Muscle layer of colon (tissue), 2 donors: ENCODE measurements at regions not wholly inside any gene's neighbourhood (a gene's known extent, or its start where the extent isn't known, plus 50 kb on each side); places are given as distances from the start of the nearest gene placed in this dataset.

Experiments used
- H3K27ac ChIP-seq: one replicate; pipeline ENCODE4 v1.7.0; 2013; ENCODE audit warnings: low read depth, mild to moderate bottlenecking, low read length, moderate library complexity
- H3K27me3 ChIP-seq, 2 donors: one replicate each; pipeline ENCODE4 v1.7.0; 2013; ENCODE audit warnings: low read length in 2 of 2, mild to moderate bottlenecking in 2 of 2; ENCODE audit not compliant: insufficient read depth in 2 of 2, control insufficient read depth in 1 of 2
- H3K36me3 ChIP-seq: one replicate; pipeline ENCODE4 v1.7.0; 2013; ENCODE audit warnings: mild to moderate bottlenecking, low read length; ENCODE audit not compliant: insufficient read depth
- H3K4me1 ChIP-seq: one replicate; pipeline ENCODE4 v1.7.0; 2013; ENCODE audit warnings: mild to moderate bottlenecking, low read length; ENCODE audit not compliant: insufficient read depth
- H3K4me3 ChIP-seq, 2 donors: one replicate each; pipeline ENCODE4 v1.7.0; 2013; ENCODE audit warnings: low read length in 2 of 2, low read depth in 1 of 2, mild to moderate bottlenecking in 1 of 2, moderate library complexity in 1 of 2
- H3K9ac ChIP-seq: one replicate; pipeline ENCODE4 v1.7.0; 2013; ENCODE audit warnings: low read length
- H3K9me3 ChIP-seq: one replicate; pipeline ENCODE4 v1.7.0; 2013; ENCODE audit warnings: mild to moderate bottlenecking, low read length
- donor health status: abdominal sarcoma.
- donor health status: Adenocarcinoma of cecum.

DNA sequence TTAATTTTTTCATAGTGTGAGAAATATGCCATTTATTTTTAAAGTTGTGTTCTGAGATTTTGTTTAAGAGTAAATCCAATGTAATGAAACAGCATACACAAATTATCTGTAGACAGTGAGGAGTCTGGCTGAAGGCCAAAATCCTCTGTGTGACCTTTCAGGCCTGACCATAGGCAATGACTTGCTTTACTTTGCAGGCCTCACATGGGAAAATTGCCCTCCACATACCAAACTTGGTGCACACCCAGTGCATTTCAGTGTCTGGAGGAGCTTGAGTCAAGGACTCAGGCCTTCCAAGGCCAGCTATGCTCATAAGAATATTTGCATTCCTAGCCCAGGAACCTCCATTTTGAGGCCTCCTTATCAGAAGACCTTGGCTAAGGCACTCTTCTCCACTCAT lies 430.1 kb downstream of the GABRG1 start:
- H3K27me3 ChIP-seq = no peaks in the 10 kb centered on the region
- H3K4me1 ChIP-seq = no peaks in the 10 kb centered on the region
- no peaks in the 10 kb centered on the region for H3K36me3 ChIP-seq
- H3K9me3 ChIP-seq = no peaks in the 10 kb centered on the region
- H3K27ac ChIP-seq = no peak overlapping the region
- H3K4me3 ChIP-seq = no peak overlapping the region
- H3K9ac ChIP-seq = no peak overlapping the region

DNA sequence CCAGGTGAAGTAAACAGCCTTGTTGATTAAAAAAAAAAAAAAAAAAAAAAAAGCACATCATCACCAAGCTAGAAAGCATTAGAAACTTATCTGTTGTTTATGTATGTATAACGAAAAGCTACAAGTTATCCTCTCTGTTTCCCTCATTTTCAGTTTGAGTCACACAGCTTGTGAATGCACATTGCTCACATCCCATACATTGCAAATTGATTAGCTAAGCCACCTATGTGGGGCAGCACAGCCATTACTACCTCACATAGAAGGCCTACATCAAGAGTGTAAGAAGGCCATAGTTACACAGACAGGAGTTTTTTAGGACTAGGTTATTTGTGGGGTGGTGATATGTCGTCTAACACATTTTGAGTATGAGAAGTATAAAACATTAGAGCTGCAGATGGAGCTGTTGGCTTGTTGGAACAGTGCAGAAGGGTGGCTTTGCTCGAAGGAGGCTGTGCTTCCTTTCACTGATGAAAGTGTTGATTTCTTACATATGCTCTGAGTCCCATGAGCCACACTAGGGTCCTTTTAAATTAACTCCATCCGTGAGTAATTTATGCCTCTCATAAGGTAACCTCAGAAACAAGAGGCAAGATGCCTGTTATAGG lies 431.6 kb downstream of the GABRG1 start:
- Histone ChIP-seq H3K4me1 (no peaks in the 10 kb centered on the region), H3K4me3 (no peak overlapping the region), H3K27me3 (no peaks in the 10 kb centered on the region), H3K9ac (no peak overlapping the region), H3K9me3 (no peaks in the 10 kb centered on the region), H3K36me3 (no peaks in the 10 kb centered on the region), H3K27ac (no peak overlapping the region)

DNA sequence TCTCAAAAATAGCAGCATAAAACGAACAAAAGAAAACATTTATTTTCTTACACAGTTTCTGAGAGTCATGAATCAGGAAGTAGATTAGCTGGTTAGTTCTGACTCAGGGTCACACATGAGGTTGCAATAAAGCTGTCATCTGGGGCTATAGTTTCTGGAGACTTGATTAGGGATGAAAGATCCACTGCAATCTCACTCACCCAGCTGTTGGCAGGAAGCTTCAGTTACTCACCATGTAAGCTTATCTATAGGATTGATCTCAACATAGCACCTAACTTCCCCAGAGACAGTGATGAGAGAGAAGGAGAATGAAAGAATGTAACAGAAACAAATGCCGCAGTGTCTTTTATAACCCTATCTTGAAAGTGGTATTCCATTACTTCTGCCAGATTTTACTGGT lies 435.5 kb downstream of the GABRG1 start:
- no peak overlapping the region for H3K27ac ChIP-seq
- H3K27me3 ChIP-seq = no peaks in the 10 kb centered on the region
- H3K9ac ChIP-seq = no peak overlapping the region
- H3K4me1 ChIP-seq = no peaks in the 10 kb centered on the region
- H3K4me3 ChIP-seq = no peak overlapping the region
- no peaks in the 10 kb centered on the region for H3K9me3 ChIP-seq
- no peaks in the 10 kb centered on the region for H3K36me3 ChIP-seq

DNA sequence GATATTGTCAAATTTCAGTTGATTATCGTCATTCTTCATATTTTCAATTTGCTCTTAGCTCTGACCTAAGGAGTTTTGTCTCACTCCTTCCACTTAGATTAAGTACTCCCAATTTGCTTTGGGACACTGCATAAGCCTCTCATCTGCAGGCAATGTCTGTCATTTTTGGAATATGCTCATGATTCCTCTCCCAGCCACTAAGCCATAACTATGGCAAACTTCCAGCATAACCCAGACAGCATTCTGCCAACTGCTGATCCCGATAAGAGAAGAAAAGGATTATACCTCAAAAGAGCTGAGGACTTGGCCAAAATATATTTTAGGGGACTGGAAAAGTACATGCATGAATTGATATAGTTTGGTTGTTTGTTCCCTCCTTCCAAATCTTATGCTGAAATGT lies 444.4 kb downstream of the GABRG1 start:
- Histone ChIP-seq H3K9me3 (no peaks in the 10 kb centered on the region), H3K27me3 (no peaks in the 10 kb centered on the region), H3K36me3 (no peaks in the 10 kb centered on the region), H3K4me1 (no peaks in the 10 kb centered on the region), H3K9ac (no peak overlapping the region), H3K27ac (no peak overlapping the region), H3K4me3 (no peak overlapping the region)

DNA sequence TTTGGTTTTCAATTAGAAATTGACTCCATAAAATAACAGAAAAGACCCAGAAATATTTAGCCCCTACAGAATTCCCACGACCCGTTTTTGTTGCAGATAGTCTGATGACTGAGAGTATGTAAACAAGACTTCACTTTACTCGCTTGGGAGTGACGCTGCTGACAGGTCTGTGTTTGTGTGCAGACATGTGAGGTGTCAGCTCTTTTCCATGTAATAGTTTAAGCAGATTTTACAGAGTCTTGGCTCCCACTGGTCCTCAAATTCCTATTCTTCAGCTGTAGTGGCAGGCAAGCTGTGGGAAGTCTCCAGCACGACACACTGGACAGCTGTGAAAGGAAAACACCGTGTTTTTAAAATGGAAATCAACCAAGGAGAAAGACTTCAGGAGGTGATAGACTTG lies 455.7 kb downstream of the GABRG1 start:
- no peak overlapping the region for H3K4me3 ChIP-seq
- no peaks in the 10 kb centered on the region for H3K36me3 ChIP-seq
- no peaks in the 10 kb centered on the region for H3K27me3 ChIP-seq
- H3K4me1 ChIP-seq = peaks cover 9% of the 10 kb centered on the region
- no peak overlapping the region for H3K9ac ChIP-seq
- H3K27ac ChIP-seq = no peak overlapping the region
- no peaks in the 10 kb centered on the region for H3K9me3 ChIP-seq

DNA sequence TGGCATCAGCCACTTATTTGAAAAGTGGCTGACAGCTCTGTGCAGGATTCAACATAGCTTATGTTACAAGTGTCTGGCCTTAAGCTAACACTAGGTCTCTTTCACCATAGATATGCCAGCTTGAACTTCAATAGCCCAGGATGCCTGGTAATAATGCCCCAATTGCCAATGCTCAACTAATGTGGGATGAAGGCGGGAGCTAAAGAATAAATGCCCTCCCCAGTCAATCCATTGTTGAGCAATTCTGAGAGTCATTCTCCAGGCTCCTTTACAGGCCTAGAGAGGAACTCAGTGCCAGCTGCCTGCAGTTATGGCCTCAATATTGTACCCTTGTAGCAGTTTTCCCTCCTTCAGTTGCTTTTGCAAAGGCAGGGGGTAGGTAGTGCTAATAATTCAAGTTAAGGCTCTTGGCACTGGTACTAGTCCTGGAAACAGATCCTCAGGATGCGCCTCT lies 460.2 kb downstream of the GABRG1 start:
- no peaks in the 10 kb centered on the region for H3K27me3 ChIP-seq

DNA sequence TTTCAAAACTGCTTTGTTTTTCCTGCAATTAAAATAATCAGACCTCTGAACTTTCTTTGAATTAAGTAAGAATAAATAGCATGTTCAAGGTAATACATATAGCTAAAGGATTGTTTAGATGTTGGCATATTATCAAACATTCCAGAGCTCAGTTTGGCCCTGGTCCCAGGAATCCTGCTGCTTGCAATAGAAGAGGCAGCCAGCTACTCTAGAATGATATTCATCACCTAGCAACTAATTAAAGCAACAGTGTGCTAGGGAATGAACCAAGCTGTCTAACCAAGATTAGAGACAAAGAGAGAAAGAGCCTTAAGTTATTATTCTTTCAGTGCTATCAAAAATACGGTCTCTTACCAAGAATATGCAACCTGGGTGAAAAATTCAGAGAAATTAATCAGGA lies 460.9 kb downstream of the GABRG1 start:
- no peaks in the 10 kb centered on the region for H3K36me3 ChIP-seq
- peaks cover 9% of the 10 kb centered on the region for H3K4me1 ChIP-seq
- H3K4me3 ChIP-seq = no peak overlapping the region
- no peaks in the 10 kb centered on the region for H3K27me3 ChIP-seq
- no peak overlapping the region for H3K27ac ChIP-seq
- no peak overlapping the region for H3K9ac ChIP-seq
- H3K9me3 ChIP-seq = no peaks in the 10 kb centered on the region

More for the DNA sequence above, 460.2 kb downstream of the GABRG1 start:
- H3K27ac ChIP-seq = no peak overlapping the region
- H3K9ac ChIP-seq = no peak overlapping the region
- no peak overlapping the region for H3K4me3 ChIP-seq
- H3K9me3 ChIP-seq = no peaks in the 10 kb centered on the region
- H3K4me1 ChIP-seq = peaks cover 9% of the 10 kb centered on the region
- no peaks in the 10 kb centered on the region for H3K36me3 ChIP-seq

DNA sequence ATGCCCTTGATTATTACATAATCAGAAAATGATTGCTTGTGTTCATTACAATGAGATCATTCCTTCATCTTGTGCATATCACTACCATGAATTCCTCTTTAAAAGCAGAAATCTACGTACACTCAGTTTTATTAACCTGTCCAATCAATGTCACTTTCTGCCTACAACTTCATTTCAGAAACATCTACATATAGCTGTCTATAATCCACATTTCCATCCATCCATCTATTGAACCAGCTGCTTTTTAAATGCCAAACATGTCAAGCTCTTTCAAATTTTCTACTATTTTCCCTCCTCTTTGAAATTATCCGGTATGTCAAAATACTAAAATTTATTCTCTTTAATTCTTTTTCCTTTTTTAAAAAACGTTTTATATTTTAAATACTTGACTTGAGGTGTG lies 462.0 kb downstream of the GABRG1 start:
- no peak overlapping the region for H3K9ac ChIP-seq
- peaks cover 9% of the 10 kb centered on the region for H3K4me1 ChIP-seq
- no peaks in the 10 kb centered on the region for H3K27me3 ChIP-seq
- H3K4me3 ChIP-seq = no peak overlapping the region
- no peaks in the 10 kb centered on the region for H3K9me3 ChIP-seq
- no peak overlapping the region for H3K27ac ChIP-seq
- no peaks in the 10 kb centered on the region for H3K36me3 ChIP-seq

DNA sequence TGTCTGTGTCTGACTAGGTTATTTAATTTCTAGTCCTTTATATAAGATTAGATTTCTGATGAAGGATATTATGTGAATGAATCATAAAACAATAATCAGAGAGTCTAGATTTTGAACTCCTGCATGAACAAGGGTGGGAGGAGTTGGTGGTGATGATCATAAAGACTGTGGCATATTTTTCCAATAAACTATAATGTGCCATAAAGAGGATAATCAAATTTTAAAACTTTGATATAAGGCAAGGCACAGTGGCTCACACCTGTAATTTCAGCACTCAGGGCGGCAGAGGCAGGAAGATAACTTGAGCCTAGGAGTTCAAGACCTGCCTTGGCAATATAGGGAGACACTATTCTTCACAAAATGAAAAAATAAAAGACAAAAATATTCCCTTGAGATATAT lies 473.3 kb downstream of the GABRG1 start:
- no peak overlapping the region for H3K27ac ChIP-seq
- H3K4me3 ChIP-seq = no peak overlapping the region
- H3K9ac ChIP-seq = no peak overlapping the region
- no peaks in the 10 kb centered on the region for H3K4me1 ChIP-seq
- H3K36me3 ChIP-seq = no peaks in the 10 kb centered on the region
- no peaks in the 10 kb centered on the region for H3K9me3 ChIP-seq
- no peaks in the 10 kb centered on the region for H3K27me3 ChIP-seq

DNA sequence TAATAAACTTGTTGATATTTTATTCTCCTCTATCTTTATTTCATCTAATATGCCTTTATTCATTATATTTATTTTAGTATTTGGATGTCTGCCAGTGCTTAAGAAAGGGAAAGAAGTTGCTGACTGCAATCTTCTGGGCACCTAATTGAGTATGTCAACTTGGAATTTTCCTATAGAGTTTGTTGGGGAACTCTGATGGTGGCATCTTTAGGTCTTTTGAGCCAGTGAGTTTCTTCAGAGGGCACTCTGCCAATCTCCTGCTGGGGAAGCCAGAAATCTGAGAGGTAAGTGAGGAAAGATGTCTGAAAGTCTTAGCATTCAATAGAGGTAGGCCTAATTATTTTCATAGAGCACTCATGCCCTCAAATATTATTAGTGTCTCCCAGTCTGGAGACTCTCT lies 475.0 kb downstream of the GABRG1 start:
- Histone ChIP-seq H3K9me3 (no peaks in the 10 kb centered on the region), H3K4me3 (no peak overlapping the region), H3K36me3 (no peaks in the 10 kb centered on the region), H3K27ac (no peak overlapping the region), H3K4me1 (no peaks in the 10 kb centered on the region), H3K9ac (no peak overlapping the region), H3K27me3 (no peaks in the 10 kb centered on the region)

DNA sequence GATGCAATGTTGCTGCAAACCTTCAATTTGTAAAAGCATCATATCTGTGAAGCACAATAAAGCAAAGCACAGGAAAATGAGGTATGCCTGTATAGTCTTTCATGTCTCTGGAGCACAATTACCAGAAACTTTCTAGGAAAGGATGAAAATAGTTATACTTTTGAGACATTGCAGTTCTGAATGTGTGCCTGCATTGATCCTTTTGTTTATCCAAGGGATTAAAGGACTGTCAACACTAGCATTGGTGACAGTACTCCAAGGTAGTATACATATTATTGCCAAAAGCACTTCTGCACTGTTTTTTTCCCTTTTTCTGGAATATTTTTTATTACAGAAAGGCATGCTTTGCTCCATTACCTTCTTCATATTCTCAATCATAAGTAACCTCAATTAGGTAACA lies 476.0 kb downstream of the GABRG1 start:
- no peak overlapping the region for H3K4me3 ChIP-seq

DNA sequence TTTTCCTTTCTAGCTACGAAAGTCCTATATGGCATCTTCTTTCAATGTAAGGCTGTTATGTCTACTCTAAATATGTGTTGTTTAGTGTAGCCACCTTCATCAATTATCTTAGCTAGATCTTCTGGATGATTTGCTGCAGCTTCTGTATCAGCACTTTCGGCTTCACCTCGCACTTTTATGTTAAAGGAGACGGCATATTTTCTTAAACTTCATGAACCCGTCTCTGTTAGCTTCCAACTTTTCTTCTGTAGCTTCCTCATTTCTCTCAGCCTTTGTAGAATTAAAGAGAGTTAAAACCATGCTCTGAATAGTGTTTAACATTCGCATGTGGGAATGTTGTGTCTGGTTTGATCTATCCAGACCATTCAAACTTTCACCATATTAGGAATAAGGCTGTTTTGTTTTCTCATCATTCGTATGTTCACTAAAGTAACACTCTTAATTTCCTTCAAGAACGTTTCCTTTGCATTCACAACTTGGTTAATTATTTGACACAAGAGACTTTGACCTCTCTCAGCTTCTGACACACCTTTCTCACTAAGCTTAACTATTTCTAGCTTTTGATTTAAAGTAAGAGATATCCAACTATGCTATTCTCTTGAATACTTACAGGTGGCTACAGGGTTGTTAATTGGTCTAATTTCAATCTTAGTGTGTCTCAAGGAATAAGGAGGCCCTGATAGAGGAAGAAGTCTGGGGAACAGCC lies 476.8 kb downstream of the GABRG1 start:
- H3K36me3 ChIP-seq = no peaks in the 10 kb centered on the region
- H3K27ac ChIP-seq = no peak overlapping the region
- H3K9me3 ChIP-seq = no peaks in the 10 kb centered on the region
- H3K27me3 ChIP-seq = no peaks in the 10 kb centered on the region
- H3K4me1 ChIP-seq = no peaks in the 10 kb centered on the region
- H3K9ac ChIP-seq = no peak overlapping the region
- H3K4me3 ChIP-seq = no peak overlapping the region

More for the DNA sequence above, 476.0 kb downstream of the GABRG1 start:
- Histone ChIP-seq H3K9ac (no peak overlapping the region), H3K4me1 (no peaks in the 10 kb centered on the region), H3K27me3 (no peaks in the 10 kb centered on the region), H3K27ac (no peak overlapping the region), H3K9me3 (no peaks in the 10 kb centered on the region), H3K36me3 (no peaks in the 10 kb centered on the region)
